ENCODE measurements at regions not wholly inside any gene's neighbourhood (a gene's known extent, or its start where the extent isn't known, plus 50 kb on each side); places are given as distances from the start of the nearest gene placed in this dataset.

DNA sequence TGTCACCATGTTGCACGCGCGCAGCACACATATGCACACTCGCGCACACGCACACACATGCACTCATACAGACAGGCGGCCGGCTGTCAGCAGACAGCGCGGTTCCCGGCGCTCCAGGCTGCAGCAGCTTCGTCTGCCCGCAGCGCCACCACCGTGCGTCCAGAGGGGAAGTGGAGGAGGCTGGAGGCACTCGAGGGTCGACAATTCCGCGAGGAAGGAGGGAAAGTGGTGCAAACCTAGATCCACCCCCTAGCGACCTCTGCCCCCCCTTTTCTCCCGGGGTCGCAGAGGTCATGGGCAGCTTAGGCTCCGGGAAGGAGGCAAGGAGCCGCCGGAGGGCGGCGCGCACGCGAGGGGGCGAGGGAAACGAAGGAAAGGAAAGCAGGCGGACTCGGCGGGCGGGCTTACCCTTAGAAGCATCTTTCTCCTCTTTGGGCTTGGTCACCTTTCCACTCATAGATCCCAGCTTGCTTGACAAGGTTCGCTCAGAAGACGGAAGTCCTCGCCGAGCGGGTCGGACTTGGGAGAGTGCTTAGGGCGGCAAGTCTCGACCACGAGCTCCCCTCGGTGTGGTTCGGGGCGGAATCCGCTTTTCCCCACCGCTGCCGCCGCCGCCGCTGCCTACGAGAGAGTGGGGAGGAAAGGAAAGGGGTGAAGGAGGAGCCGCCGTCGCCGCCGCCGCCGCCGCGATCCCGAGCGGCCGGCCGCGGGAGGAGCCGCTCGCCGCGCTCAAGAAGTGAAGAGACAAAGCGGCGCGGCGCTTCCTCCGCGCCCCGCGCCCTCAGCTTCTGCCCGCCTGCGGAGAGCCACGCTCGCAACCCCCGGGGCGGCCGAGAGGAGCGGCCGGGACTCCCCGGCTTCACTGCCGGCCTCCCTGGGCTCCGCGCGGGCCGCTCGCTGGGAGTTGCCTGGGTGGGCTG is 326.6 kb upstream of the F9 start (continued):
- TF ChIP-seq, protein P1, sequence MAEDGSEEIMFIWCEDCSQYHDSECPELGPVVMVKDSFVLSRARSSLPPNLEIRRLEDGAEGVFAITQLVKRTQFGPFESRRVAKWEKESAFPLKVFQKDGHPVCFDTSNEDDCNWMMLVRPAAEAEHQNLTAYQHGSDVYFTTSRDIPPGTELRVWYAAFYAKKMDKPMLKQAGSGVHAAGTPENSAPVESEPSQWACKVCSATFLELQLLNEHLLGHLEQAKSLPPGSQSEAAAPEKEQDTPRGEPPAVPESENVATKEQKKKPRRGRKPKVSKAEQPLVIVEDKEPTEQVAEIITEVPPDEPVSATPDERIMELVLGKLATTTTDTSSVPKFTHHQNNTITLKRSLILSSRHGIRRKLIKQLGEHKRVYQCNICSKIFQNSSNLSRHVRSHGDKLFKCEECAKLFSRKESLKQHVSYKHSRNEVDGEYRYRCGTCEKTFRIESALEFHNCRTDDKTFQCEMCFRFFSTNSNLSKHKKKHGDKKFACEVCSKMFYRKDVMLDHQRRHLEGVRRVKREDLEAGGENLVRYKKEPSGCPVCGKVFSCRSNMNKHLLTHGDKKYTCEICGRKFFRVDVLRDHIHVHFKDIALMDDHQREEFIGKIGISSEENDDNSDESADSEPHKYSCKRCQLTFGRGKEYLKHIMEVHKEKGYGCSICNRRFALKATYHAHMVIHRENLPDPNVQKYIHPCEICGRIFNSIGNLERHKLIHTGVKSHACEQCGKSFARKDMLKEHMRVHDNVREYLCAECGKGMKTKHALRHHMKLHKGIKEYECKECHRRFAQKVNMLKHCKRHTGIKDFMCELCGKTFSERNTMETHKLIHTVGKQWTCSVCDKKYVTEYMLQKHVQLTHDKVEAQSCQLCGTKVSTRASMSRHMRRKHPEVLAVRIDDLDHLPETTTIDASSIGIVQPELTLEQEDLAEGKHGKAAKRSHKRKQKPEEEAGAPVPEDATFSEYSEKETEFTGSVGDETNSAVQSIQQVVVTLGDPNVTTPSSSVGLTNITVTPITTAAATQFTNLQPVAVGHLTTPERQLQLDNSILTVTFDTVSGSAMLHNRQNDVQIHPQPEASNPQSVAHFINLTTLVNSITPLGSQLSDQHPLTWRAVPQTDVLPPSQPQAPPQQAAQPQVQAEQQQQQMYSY (CRISPR knock-in tag; IDR thresholded peaks at IDR 0.05), result no peak
- TF ChIP-seq ZNF396 (CRISPR knock-in tag; IDR thresholded peaks at IDR 0.05; ENCODE audit: borderline replicate concordance) (no peak), JAZF1 (CRISPR knock-in tag; IDR thresholded peaks at IDR 0.05) (no peak), ZNF232 (CRISPR knock-in tag; IDR thresholded peaks at IDR 0.05) (no peak), SOX15 (CRISPR knock-in tag; IDR thresholded peaks at IDR 0.05) (no peak), SMAD3 (CRISPR knock-in tag; IDR thresholded peaks at IDR 0.05; ENCODE audit: borderline replicate concordance) (no peak)
- TF ChIP-seq, protein P2, sequence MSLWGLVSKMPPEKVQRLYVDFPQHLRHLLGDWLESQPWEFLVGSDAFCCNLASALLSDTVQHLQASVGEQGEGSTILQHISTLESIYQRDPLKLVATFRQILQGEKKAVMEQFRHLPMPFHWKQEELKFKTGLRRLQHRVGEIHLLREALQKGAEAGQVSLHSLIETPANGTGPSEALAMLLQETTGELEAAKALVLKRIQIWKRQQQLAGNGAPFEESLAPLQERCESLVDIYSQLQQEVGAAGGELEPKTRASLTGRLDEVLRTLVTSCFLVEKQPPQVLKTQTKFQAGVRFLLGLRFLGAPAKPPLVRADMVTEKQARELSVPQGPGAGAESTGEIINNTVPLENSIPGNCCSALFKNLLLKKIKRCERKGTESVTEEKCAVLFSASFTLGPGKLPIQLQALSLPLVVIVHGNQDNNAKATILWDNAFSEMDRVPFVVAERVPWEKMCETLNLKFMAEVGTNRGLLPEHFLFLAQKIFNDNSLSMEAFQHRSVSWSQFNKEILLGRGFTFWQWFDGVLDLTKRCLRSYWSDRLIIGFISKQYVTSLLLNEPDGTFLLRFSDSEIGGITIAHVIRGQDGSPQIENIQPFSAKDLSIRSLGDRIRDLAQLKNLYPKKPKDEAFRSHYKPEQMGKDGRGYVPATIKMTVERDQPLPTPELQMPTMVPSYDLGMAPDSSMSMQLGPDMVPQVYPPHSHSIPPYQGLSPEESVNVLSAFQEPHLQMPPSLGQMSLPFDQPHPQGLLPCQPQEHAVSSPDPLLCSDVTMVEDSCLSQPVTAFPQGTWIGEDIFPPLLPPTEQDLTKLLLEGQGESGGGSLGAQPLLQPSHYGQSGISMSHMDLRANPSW (CRISPR knock-in tag; conservative IDR thresholded peaks at IDR 0.05; ENCODE audit: low read depth), result no peak
- TF ChIP-seq, protein P3, sequence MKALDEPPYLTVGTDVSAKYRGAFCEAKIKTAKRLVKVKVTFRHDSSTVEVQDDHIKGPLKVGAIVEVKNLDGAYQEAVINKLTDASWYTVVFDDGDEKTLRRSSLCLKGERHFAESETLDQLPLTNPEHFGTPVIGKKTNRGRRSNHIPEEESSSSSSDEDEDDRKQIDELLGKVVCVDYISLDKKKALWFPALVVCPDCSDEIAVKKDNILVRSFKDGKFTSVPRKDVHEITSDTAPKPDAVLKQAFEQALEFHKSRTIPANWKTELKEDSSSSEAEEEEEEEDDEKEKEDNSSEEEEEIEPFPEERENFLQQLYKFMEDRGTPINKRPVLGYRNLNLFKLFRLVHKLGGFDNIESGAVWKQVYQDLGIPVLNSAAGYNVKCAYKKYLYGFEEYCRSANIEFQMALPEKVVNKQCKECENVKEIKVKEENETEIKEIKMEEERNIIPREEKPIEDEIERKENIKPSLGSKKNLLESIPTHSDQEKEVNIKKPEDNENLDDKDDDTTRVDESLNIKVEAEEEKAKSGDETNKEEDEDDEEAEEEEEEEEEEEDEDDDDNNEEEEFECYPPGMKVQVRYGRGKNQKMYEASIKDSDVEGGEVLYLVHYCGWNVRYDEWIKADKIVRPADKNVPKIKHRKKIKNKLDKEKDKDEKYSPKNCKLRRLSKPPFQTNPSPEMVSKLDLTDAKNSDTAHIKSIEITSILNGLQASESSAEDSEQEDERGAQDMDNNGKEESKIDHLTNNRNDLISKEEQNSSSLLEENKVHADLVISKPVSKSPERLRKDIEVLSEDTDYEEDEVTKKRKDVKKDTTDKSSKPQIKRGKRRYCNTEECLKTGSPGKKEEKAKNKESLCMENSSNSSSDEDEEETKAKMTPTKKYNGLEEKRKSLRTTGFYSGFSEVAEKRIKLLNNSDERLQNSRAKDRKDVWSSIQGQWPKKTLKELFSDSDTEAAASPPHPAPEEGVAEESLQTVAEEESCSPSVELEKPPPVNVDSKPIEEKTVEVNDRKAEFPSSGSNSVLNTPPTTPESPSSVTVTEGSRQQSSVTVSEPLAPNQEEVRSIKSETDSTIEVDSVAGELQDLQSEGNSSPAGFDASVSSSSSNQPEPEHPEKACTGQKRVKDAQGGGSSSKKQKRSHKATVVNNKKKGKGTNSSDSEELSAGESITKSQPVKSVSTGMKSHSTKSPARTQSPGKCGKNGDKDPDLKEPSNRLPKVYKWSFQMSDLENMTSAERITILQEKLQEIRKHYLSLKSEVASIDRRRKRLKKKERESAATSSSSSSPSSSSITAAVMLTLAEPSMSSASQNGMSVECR (CRISPR knock-in tag; IDR thresholded peaks at IDR 0.05; ENCODE audit: borderline replicate concordance), result no peak

DNA sequence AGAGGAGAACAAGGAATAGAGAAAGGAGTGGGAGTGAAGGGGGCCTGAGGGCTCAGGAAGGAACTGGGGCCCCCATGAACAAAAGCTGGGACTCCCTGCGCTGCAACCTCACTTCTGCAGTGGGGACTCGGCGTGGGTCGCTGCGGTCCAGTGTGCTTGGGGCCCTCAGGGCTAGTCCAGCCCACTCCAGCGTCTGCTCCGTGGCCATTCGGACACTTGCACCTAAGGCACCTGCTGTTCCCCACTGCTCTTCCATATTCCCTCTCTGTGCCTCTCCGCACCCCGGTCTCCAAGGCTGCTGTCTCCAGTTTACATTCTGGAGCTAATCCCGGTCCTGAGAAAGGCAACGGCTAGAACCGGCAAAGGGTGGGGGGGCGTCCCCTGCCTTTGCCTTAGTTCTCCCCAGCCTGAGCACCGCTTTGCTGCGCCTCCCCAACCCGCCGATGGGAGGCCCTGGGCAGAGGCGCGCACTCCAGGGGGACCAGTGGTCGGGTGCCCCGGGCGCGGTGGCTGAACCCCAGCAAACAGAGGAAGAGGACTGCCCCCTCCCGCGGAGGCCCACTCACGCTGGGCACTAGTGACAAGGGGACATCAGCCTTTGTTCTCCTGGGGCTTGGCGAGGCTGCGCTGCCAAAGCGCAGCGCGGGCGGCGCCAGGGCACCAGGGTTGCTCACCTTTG is 327.7 kb upstream of the F9 start:
- CTCF ChIA-PET, result interaction anchor here (0.6 to 0.7 kb wide), 2 partner anchors 22 to 131 kb away, joined by 3 read pairs; no protein-coding TSS in a partner anchor
- POLR2A ChIA-PET, result interaction anchor here (1.0 kb wide), 1 partner anchor 8 kb away, joined by 3 read pairs; no protein-coding TSS in a partner anchor
- Mint-ChIP-seq H3K27me3 (ENCODE audit: low read depth) (peaks cover 91% of the 10 kb centered on the region), H3K4me3 (peak overlapping the region; percentile 74), H3K27ac (no peak overlapping the region), H3K4me1 (peaks cover 13% of the 10 kb centered on the region), H3K36me3 (no peaks in the 10 kb centered on the region), H3K9me3 (no peaks in the 10 kb centered on the region)
- peak; percentile 34 for ATAC-seq
- DNase-seq (ENCODE audit: low spot score), result peak; percentile 22
- TF ChIP-seq NFYB (CRISPR knock-in tag; conservative IDR thresholded peaks at IDR 0.05; ENCODE audit: low read depth) (no peak), IRF2 (CRISPR knock-in tag; IDR thresholded peaks at IDR 0.05; ENCODE audit: borderline replicate concordance, low read depth) (no peak), MXD4 (CRISPR knock-in tag; IDR thresholded peaks at IDR 0.05; ENCODE audit: borderline replicate concordance) (no peak), GRHL2 (CRISPR knock-in tag; IDR thresholded peaks at IDR 0.05; ENCODE audit: insufficient replicate concordance, severe bottlenecking) (no peak), FOXK1 (CRISPR knock-in tag; IDR thresholded peaks at IDR 0.05) (no peak), MYBL2 (CRISPR knock-in tag; IDR thresholded peaks at IDR 0.05) (no peak)
- TF ChIP-seq, protein P4, sequence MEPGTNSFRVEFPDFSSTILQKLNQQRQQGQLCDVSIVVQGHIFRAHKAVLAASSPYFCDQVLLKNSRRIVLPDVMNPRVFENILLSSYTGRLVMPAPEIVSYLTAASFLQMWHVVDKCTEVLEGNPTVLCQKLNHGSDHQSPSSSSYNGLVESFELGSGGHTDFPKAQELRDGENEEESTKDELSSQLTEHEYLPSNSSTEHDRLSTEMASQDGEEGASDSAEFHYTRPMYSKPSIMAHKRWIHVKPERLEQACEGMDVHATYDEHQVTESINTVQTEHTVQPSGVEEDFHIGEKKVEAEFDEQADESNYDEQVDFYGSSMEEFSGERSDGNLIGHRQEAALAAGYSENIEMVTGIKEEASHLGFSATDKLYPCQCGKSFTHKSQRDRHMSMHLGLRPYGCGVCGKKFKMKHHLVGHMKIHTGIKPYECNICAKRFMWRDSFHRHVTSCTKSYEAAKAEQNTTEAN (CRISPR knock-in tag; IDR thresholded peaks at IDR 0.05), result no peak
- TF ChIP-seq, protein P5, sequence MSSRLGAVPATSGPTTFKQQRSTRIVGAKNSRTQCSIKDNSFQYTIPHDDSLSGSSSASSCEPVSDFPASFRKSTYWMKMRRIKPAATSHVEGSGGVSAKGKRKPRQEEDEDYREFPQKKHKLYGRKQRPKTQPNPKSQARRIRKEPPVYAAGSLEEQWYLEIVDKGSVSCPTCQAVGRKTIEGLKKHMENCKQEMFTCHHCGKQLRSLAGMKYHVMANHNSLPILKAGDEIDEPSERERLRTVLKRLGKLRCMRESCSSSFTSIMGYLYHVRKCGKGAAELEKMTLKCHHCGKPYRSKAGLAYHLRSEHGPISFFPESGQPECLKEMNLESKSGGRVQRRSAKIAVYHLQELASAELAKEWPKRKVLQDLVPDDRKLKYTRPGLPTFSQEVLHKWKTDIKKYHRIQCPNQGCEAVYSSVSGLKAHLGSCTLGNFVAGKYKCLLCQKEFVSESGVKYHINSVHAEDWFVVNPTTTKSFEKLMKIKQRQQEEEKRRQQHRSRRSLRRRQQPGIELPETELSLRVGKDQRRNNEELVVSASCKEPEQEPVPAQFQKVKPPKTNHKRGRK (CRISPR knock-in tag; IDR thresholded peaks at IDR 0.05; ENCODE audit: borderline replicate concordance), result no peak
- TF ChIP-seq, protein P6, sequence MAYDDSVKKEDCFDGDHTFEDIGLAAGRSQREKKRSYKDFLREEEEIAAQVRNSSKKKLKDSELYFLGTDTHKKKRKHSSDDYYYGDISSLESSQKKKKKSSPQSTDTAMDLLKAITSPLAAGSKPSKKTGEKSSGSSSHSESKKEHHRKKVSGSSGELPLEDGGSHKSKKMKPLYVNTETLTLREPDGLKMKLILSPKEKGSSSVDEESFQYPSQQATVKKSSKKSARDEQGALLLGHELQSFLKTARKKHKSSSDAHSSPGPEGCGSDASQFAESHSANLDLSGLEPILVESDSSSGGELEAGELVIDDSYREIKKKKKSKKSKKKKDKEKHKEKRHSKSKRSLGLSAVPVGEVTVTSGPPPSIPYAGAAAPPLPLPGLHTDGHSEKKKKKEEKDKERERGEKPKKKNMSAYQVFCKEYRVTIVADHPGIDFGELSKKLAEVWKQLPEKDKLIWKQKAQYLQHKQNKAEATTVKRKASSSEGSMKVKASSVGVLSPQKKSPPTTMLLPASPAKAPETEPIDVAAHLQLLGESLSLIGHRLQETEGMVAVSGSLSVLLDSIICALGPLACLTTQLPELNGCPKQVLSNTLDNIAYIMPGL (CRISPR knock-in tag; IDR thresholded peaks at IDR 0.05), result no peak

Measured in WTC11 (cell line).